SK-N-SH treated with all-trans-retinoic acid at 6 μM for 48 hours (cell line): ENCODE measurements at regions not wholly inside any gene's neighbourhood (a gene's known extent, or its start where the extent isn't known, plus 50 kb on each side); places are given as distances from the start of the nearest gene placed in this dataset.

ENCODE experiments used
- ATAC-seq: fragments of 200-7000 bp; cut with Tn5 transposase; 3 replicates; pipeline ENCODE4 v1.9.1; 2020; ENCODE audit warnings: mild to moderate bottlenecking, moderate library complexity
- ARNTL ChIP-seq: fragments of 450-650 bp; formaldehyde crosslinking; IDR thresholded peaks from 2 replicates; pipeline ENCODE4 v1.5.0; 2020; ENCODE audit warnings: low read depth, mild to moderate bottlenecking, moderate library complexity, borderline replicate concordance
- CSDC2 ChIP-seq: fragments of 250-450 bp; sonication (Bioruptor Pico); IDR thresholded peaks from 2 replicates; pipeline ENCODE4 v1.5.0; 2020; ENCODE audit warnings: mild to moderate bottlenecking, moderate library complexity
- ESRRG ChIP-seq: fragments of 250-450 bp; sonication (Bioruptor Pico); IDR thresholded peaks from 2 replicates; pipeline ENCODE4 v1.6.1; 2021; ENCODE audit warnings: mild to moderate bottlenecking
- GLIS3 ChIP-seq: fragments of 250-450 bp; sonication (Bioruptor Pico); IDR thresholded peaks from 2 replicates; pipeline ENCODE4 v1.5.0; 2020; ENCODE audit warnings: mild to moderate bottlenecking, moderate library complexity
- OSR1 ChIP-seq: fragments of 250-450 bp; sonication (Bioruptor Pico); IDR thresholded peaks from 2 replicates; pipeline ENCODE4 v1.8.0; 2022; ENCODE audit warnings: moderate library complexity, mild to moderate bottlenecking, inconsistent platforms
- PPARA ChIP-seq: fragments of 250-450 bp; sonication (Bioruptor Pico); IDR thresholded peaks from 2 replicates; pipeline ENCODE4 v1.5.0; 2020; ENCODE audit warnings: mild to moderate bottlenecking, borderline replicate concordance
- TCF4 ChIP-seq: fragments of 250-450 bp; sonication (Bioruptor Pico); IDR thresholded peaks from 2 replicates; pipeline ENCODE4 v1.8.0; 2021; ENCODE audit warnings: mild to moderate bottlenecking, moderate library complexity, borderline replicate concordance
- TOX ChIP-seq: fragments of 250-450 bp; sonication (Bioruptor Pico); IDR thresholded peaks from 2 replicates; pipeline ENCODE4 v1.8.0; 2021; ENCODE audit warnings: mild to moderate bottlenecking, moderate library complexity, borderline replicate concordance
- ZC3H10 ChIP-seq: fragments of 250-450 bp; sonication (Bioruptor Pico); IDR thresholded peaks from 2 replicates; pipeline ENCODE4 v1.5.1; 2021; ENCODE audit warnings: mild to moderate bottlenecking, moderate library complexity
- ZFP3 ChIP-seq: fragments of 250-450 bp; sonication (Bioruptor Pico); IDR thresholded peaks from 2 replicates; pipeline ENCODE4 v1.5.0; 2020; ENCODE audit warnings: mild to moderate bottlenecking, moderate library complexity
- ZNF565 ChIP-seq: fragments of 450-650 bp; formaldehyde crosslinking; conservative IDR thresholded peaks from 2 replicates; pipeline ENCODE4 v1.5.0; 2020; ENCODE audit warnings: low read depth, mild to moderate bottlenecking, moderate library complexity
- ZNF70 ChIP-seq: fragments of 450-650 bp; formaldehyde crosslinking; IDR thresholded peaks from 2 replicates; pipeline ENCODE4 v1.5.0; 2020; ENCODE audit warnings: mild to moderate bottlenecking, moderate library complexity
- ZNF8 ChIP-seq: fragments of 450-650 bp; formaldehyde crosslinking; IDR thresholded peaks from 2 replicates; pipeline ENCODE4 v1.5.0; 2020; ENCODE audit warnings: mild to moderate bottlenecking, moderate library complexity
- TF ChIP-seq, protein P1 (sequence below): fragments of 250-450 bp; sonication (Bioruptor Pico); IDR thresholded peaks from 2 replicates; pipeline ENCODE4 v1.5.1; 2021; ENCODE audit warnings: mild to moderate bottlenecking, moderate library complexity
- TF ChIP-seq, protein P2 (sequence below): fragments of 250-450 bp; sonication (Bioruptor Pico); IDR thresholded peaks from 2 replicates; pipeline ENCODE4 v1.5.0; 2020; ENCODE audit warnings: mild to moderate bottlenecking, moderate library complexity
- TF ChIP-seq, protein P3 (sequence below): fragments of 250-450 bp; sonication (Bioruptor Pico); IDR thresholded peaks from 2 replicates; pipeline ENCODE4 v1.8.0; 2020; ENCODE audit warnings: mild to moderate bottlenecking, moderate library complexity, borderline replicate concordance
- TF ChIP-seq, protein P4 (sequence below): fragments of 250-450 bp; sonication (Bioruptor Pico); IDR thresholded peaks from 2 replicates; pipeline ENCODE4 v1.5.1; 2020; ENCODE audit warnings: low read depth, mild to moderate bottlenecking, moderate library complexity

DNA sequence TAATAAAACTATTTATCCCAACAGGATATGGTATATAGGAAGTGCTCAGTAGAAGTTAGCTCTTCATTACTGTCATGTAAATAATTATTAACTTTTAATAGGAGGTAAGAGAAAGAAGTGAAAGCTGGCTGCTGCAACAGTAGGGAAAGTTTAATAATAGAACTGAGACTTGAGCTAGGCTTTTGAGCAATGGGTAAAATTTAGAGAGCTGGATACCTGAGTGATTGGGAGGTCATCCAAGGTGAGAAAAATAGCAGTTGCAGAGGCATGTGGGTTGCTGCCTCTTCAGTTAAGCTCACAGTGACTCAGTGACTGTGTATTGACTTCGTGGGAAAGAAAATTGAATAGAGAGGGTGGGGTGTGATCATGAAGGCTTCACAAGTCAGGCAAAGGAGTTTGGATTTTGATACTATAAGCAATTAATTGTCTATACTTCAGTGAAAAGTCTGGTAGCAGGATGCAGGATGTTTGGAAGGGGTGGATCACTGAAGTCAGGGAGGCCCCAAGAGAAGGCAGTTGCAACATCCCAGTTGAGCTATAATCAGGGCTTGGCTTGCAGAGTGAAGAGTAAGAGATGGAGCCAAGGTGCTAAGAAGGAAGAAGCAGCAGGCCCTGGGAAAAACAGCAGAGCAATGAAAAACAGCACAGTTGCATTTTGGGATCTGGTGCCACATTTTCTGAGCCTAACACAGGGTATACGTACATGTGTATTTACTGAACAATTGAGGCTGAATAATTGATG lies 172.0 kb upstream of the FRMD6 start:
- TF ChIP-seq ARNTL (CRISPR knock-in tag): no peak
- TF ChIP-seq, protein P1, sequence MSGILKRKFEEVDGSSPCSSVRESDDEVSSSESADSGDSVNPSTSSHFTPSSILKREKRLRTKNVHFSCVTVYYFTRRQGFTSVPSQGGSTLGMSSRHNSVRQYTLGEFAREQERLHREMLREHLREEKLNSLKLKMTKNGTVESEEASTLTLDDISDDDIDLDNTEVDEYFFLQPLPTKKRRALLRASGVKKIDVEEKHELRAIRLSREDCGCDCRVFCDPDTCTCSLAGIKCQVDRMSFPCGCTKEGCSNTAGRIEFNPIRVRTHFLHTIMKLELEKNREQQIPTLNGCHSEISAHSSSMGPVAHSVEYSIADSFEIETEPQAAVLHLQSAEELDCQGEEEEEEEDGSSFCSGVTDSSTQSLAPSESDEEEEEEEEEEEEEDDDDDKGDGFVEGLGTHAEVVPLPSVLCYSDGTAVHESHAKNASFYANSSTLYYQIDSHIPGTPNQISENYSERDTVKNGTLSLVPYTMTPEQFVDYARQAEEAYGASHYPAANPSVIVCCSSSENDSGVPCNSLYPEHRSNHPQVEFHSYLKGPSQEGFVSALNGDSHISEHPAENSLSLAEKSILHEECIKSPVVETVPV (CRISPR knock-in tag): no peak
- TF ChIP-seq, all 23 proteins: peak for 0
- ATAC-seq: no peak

DNA sequence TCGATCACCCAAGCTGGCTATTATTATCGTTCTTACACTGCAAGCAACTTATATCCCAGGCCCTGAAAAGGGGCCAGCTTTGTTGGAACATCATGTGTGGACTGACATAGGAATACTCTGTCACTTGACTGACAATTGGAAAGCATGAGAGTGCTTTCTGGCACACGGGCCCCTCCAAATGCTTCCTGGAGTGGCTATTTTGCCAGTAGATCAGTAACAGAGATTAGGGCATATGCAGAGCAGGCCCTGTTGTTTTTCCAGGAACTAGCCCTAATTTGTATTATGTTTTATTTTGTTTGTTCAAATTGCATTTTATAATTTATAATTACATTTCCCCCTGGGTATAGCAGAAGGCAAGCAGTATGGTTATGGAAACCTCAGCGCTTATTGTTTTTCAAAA lies 170.1 kb upstream of the FRMD6 start:
- peak; percentile 65 for ATAC-seq
- TF ChIP-seq, protein P2, sequence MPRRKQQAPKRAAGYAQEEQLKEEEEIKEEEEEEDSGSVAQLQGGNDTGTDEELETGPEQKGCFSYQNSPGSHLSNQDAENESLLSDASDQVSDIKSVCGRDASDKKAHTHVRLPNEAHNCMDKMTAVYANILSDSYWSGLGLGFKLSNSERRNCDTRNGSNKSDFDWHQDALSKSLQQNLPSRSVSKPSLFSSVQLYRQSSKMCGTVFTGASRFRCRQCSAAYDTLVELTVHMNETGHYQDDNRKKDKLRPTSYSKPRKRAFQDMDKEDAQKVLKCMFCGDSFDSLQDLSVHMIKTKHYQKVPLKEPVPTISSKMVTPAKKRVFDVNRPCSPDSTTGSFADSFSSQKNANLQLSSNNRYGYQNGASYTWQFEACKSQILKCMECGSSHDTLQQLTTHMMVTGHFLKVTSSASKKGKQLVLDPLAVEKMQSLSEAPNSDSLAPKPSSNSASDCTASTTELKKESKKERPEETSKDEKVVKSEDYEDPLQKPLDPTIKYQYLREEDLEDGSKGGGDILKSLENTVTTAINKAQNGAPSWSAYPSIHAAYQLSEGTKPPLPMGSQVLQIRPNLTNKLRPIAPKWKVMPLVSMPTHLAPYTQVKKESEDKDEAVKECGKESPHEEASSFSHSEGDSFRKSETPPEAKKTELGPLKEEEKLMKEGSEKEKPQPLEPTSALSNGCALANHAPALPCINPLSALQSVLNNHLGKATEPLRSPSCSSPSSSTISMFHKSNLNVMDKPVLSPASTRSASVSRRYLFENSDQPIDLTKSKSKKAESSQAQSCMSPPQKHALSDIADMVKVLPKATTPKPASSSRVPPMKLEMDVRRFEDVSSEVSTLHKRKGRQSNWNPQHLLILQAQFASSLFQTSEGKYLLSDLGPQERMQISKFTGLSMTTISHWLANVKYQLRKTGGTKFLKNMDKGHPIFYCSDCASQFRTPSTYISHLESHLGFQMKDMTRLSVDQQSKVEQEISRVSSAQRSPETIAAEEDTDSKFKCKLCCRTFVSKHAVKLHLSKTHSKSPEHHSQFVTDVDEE (CRISPR knock-in tag): peak; percentile 52
- TF ChIP-seq ZC3H10 (CRISPR knock-in tag) (no peak), OSR1 (CRISPR knock-in tag) (no peak), TOX (no peak), ZNF565 (CRISPR knock-in tag) (no peak), ZNF8 (CRISPR knock-in tag) (no peak), ZFP3 (CRISPR knock-in tag) (no peak), ARNTL (CRISPR knock-in tag) (0 out of 2 replicates have a peak, but pooled peaks have one; percentile 33), TCF4 (CRISPR knock-in tag) (0 out of 2 replicates have a peak, but pooled peaks have one; percentile 52), CSDC2 (no peak), ESRRG (CRISPR knock-in tag) (no peak)
- TF ChIP-seq, protein P1 (CRISPR knock-in tag): no peak
- TF ChIP-seq, protein P3, sequence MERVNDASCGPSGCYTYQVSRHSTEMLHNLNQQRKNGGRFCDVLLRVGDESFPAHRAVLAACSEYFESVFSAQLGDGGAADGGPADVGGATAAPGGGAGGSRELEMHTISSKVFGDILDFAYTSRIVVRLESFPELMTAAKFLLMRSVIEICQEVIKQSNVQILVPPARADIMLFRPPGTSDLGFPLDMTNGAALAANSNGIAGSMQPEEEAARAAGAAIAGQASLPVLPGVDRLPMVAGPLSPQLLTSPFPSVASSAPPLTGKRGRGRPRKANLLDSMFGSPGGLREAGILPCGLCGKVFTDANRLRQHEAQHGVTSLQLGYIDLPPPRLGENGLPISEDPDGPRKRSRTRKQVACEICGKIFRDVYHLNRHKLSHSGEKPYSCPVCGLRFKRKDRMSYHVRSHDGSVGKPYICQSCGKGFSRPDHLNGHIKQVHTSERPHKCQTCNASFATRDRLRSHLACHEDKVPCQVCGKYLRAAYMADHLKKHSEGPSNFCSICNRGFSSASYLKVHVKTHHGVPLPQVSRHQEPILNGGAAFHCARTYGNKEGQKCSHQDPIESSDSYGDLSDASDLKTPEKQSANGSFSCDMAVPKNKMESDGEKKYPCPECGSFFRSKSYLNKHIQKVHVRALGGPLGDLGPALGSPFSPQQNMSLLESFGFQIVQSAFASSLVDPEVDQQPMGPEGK (CRISPR knock-in tag): no peak
- TF ChIP-seq, protein P4, sequence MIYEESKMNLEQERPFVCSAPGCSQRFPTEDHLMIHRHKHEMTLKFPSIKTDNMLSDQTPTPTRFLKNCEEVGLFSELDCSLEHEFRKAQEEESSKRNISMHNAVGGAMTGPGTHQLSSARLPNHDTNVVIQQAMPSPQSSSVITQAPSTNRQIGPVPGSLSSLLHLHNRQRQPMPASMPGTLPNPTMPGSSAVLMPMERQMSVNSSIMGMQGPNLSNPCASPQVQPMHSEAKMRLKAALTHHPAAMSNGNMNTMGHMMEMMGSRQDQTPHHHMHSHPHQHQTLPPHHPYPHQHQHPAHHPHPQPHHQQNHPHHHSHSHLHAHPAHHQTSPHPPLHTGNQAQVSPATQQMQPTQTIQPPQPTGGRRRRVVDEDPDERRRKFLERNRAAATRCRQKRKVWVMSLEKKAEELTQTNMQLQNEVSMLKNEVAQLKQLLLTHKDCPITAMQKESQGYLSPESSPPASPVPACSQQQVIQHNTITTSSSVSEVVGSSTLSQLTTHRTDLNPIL (CRISPR knock-in tag): no peak

DNA sequence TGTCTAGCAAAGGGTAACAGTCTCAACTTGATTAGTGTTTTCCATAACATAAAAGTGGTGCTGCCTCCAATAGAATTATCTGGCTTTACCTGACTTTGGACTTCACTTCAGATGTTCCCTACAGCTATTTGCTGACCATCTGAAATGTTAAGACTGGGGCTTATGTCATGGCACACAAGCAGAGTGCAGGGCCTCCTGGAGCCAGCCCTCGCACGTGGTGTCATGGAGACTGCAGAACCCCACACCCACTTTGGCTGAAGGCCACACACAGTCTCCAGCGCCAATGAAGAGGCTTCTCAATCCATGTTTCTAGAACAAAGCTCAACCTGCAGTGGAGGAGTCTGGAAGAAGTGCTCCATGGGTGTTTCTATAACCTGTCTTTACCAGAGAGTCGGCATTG lies 169.6 kb upstream of the FRMD6 start:
- TF ChIP-seq ZNF8 (CRISPR knock-in tag) (no peak), PPARA (CRISPR knock-in tag) (no peak), GLIS3 (no peak), ZNF70 (CRISPR knock-in tag) (no peak), CSDC2 (no peak)
- TF ChIP-seq, protein P4 (CRISPR knock-in tag): no peak
- TF ChIP-seq, protein P1 (CRISPR knock-in tag): no peak
- peak; percentile 21; the same call in 2 of the 3 replicates for ATAC-seq
